Stimulated activated CD8-positive, alpha-beta memory T cell treated with anti-CD3 and anti-CD28 coated beads, Interleukin-12 subunit alpha, Interleukin-12 subunit beta, amount 100 ng/mL, for 24 hours (primary cell): ENCODE measurements at regions not wholly inside any gene's neighbourhood (a gene's known extent, or its start where the extent isn't known, plus 50 kb on each side); places are given as distances from the start of the nearest gene placed in this dataset.

ENCODE experiments used
- DNase-seq: peaks from one replicate; pipeline ENCODE4 v3.0.0-alpha.2; 2020; ENCODE audit errors: extremely low read depth

- DNase-seq: no peak
These were observed 427.4 kb upstream of the CADM1 start for GRCh38 chr11:115931548-115932083.

GRCh38 chr11:115930886-115931547 lies 426.8 kb upstream of the CADM1 start:
- no peak for DNase-seq

GRCh38 chr11:115930291-115930690 lies 426.1 kb upstream of the CADM1 start:
- no peak for DNase-seq

GRCh38 chr11:115929618-115930129 lies 425.5 kb upstream of the CADM1 start:
- DNase-seq: no peak

- no peak for DNase-seq
These were observed 424.6 kb upstream of the CADM1 start for GRCh38 chr11:115928811-115929210.

- no peak for DNase-seq
These were observed 423.7 kb upstream of the CADM1 start for GRCh38 chr11:115927823-115928329.

- no peak for DNase-seq
These were observed 422.4 kb upstream of the CADM1 start for GRCh38 chr11:115926601-115927000.

- no peak for DNase-seq
These were observed 421.9 kb upstream of the CADM1 start for GRCh38 chr11:115926138-115926537.

- DNase-seq: no peak
These were observed 421.4 kb upstream of the CADM1 start for GRCh38 chr11:115925568-115926090.

GRCh38 chr11:115924744-115925567 lies 420.7 kb upstream of the CADM1 start:
- DNase-seq: no peak

- no peak for DNase-seq
These were observed 418.7 kb upstream of the CADM1 start for GRCh38 chr11:115922876-115923275.

GRCh38 chr11:115921986-115922385 lies 417.8 kb upstream of the CADM1 start:
- DNase-seq: no peak

GRCh38 chr11:115921540-115921939 lies 417.3 kb upstream of the CADM1 start:
- DNase-seq: no peak

- DNase-seq: no peak
These were observed 416.7 kb upstream of the CADM1 start for GRCh38 chr11:115920841-115921480.

GRCh38 chr11:115920092-115920461 lies 415.9 kb upstream of the CADM1 start:
- DNase-seq: no peak

- no peak for DNase-seq
These were observed 415.3 kb upstream of the CADM1 start for GRCh38 chr11:115919341-115920091.

- DNase-seq: no peak
These were observed 414.4 kb upstream of the CADM1 start for GRCh38 chr11:115918576-115918975.

- no peak for DNase-seq
These were observed 412.4 kb upstream of the CADM1 start for GRCh38 chr11:115916608-115917007.

- no peak for DNase-seq
These were observed 408.3 kb upstream of the CADM1 start for GRCh38 chr11:115912484-115912945.

GRCh38 chr11:115911613-115912346 lies 407.6 kb upstream of the CADM1 start:
- DNase-seq: no peak
